Upper lobe of left lung (tissue), 6 donors: ENCODE measurements at regions not wholly inside any gene's neighbourhood (a gene's known extent, or its start where the extent isn't known, plus 50 kb on each side); places are given as distances from the start of the nearest gene placed in this dataset.

Experiments used
- ATAC-seq, 2 donors: fragments of 200-7000 bp; cut with Tn5 transposase; one replicate each; pipeline ENCODE4 v1.9.1; 2022; ENCODE audit warnings: mild to moderate bottlenecking in 2 of 2, moderate library complexity in 2 of 2; ENCODE audit not compliant: low FRiP score in 2 of 2
- DNase-seq, 2 donors: peaks; one replicate each; pipeline ENCODE4 v3.0.0-alpha.2; 2019 to 2020
- H3K27ac ChIP-seq, 4 donors: fragments of 200-600 bp; sonication (generic); one replicate each; pipeline ENCODE4 v1.5.1; 2016 to 2019
- H3K27me3 ChIP-seq, 4 donors: fragments of 200-600 bp; sonication (generic); one replicate each; pipeline ENCODE4 v1.5.1; 2017 to 2019
- H3K36me3 ChIP-seq, 4 donors: fragments of 200-600 bp; sonication (generic); one replicate each; pipeline ENCODE4 v1.5.1; 2016 to 2019
- H3K4me1 ChIP-seq, 4 donors: fragments of 200-600 bp; sonication (generic); one replicate each; pipeline ENCODE4 v1.5.1; 2018 to 2019
- H3K4me3 ChIP-seq, 4 donors: fragments of 200-600 bp; sonication (generic); one replicate each; pipeline ENCODE4 v1.5.1; 2017 to 2019; ENCODE audit warnings: mild to moderate bottlenecking in 2 of 4, moderate library complexity in 1 of 4
- H3K9me3 ChIP-seq, 4 donors: fragments of 200-600 bp; sonication (generic); one replicate each; pipeline ENCODE4 v1.5.1; 2018 to 2019
- EP300 ChIP-seq, 4 donors: sonication (generic); formaldehyde crosslinking; IDR thresholded peaks; one replicate each; pipeline ENCODE4 v1.5.1; 2017; ENCODE audit warnings: antibody characterized with exemption in 4 of 4, control low read depth in 2 of 4
- POLR2A ChIP-seq, 4 donors: fragments of 450-650 bp; IDR thresholded peaks; one replicate each; pipeline ENCODE4 v1.5.1; 2016 to 2017; ENCODE audit warnings: antibody characterized with exemption in 4 of 4, mild to moderate bottlenecking in 2 of 4
- POLR2AphosphoS5 ChIP-seq, 2 donors: sonication (generic); formaldehyde crosslinking; IDR thresholded peaks; one replicate each; pipeline ENCODE4 v1.5.1; 2017; ENCODE audit warnings: antibody characterized with exemption in 2 of 2
- WGBS, 2 donors: methylation state at CpG; one replicate each; pipeline ENCODE4 v1.1.5; 2017 to 2018; 5-methylcytosine and 5-hydroxymethylcytosine counted together
- TF ChIP-seq, protein P1 (sequence below), 6 experiments: fragments of 450-650 bp in 4 of 6; fragments of 200-600 bp in 2 of 6; sonication (generic) in 2 of 6; IDR thresholded peaks; one replicate each; pipeline ENCODE4 v1.5.1; 2016 to 2019; ENCODE audit warnings: antibody characterized with exemption in 6 of 6
- donor health status: DM: no; HTN: no; CAD: no; lungs with moderate emphysema.
- donor health status: DM: no; HTN: yes; CAD: no; lungs with severe emphysema.

DNA sequence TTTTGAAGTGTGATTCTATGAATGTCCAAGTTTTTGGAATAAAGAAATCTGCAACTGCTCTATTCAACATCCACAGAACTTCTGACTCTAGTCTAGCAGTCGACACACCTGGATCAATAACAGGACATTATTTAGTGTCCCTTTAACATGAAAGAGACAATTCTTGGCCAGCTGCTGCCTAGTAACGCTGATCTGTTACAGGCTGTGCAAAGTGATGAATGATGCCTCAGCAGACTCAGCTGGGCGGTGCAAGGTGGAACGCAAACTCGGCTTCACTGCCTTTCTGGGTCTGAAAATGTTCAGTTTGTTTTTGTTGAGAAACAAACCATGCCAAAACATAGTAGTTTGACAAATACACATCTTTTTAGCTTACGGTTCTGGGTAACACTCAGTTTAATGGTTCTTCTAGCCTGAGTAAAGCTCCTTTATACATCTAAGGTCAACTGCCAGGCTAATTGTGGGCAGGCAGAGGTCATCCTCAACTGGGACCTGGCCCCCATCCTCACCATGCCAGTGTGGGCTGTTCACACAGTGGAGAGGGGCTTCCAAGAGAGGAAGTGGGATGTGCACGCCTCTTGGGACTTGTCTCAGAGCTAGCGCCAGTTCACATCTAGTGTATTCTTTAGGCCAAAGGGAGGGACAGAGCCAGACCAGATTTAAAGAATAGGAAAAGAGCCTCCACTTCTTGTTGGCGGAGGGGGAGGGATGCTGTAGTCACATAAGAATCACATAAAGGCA, 879.7 kb downstream of the QKI start:
- 75 to 77% methylated on average over 9 of the region's 9 CpGs for WGBS, 2 donors
- no peak for DNase-seq
- no peak for ATAC-seq
- H3K4me3 ChIP-seq = no peak overlapping the region
- H3K36me3 ChIP-seq = no peaks in the 10 kb centered on the region
- H3K9me3 ChIP-seq = peaks cover 0 to 10% (median 1%) of the 10 kb centered on the region in 4 donors
- TF ChIP-seq POLR2AphosphoS5 (IDR thresholded peaks at IDR 0.05) = no peak
- H3K27ac ChIP-seq = no peak overlapping the region
- H3K27me3 ChIP-seq = no peaks in the 10 kb centered on the region
- no peaks in the 10 kb centered on the region for H3K4me1 ChIP-seq

DNA sequence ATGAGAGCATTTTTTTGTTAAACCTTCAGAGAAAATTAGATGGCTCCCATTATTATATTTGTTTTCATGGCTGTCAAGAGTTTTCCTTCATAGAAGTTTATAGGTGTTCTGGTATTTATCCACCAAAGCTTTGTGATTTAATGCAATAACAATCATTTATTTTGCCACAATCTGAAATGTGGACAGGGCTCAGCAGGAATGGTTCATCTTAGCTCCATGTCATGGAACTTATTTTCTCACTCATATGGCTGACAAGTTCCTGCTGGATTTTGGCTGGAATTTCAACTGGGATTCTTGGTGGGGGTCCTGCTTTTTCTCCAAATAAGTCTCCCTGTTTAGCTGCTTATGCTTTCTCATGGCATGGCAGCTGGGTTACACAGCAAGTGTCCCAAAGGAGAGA, 876.7 kb downstream of the QKI start:
- Histone ChIP-seq H3K27me3 (no peaks in the 10 kb centered on the region), H3K9me3 (peaks cover 0 to 10% (median 1%) of the 10 kb centered on the region in 4 donors), H3K36me3 (no peaks in the 10 kb centered on the region), H3K4me1 (no peaks in the 10 kb centered on the region), H3K27ac (no peak overlapping the region), H3K4me3 (no peak overlapping the region)
- TF ChIP-seq EP300 (IDR thresholded peaks at IDR 0.05) = no peak
- no peak for TF ChIP-seq POLR2A (IDR thresholded peaks at IDR 0.05)
- no peak for TF ChIP-seq POLR2AphosphoS5 (IDR thresholded peaks at IDR 0.05)
- TF ChIP-seq, protein P1, sequence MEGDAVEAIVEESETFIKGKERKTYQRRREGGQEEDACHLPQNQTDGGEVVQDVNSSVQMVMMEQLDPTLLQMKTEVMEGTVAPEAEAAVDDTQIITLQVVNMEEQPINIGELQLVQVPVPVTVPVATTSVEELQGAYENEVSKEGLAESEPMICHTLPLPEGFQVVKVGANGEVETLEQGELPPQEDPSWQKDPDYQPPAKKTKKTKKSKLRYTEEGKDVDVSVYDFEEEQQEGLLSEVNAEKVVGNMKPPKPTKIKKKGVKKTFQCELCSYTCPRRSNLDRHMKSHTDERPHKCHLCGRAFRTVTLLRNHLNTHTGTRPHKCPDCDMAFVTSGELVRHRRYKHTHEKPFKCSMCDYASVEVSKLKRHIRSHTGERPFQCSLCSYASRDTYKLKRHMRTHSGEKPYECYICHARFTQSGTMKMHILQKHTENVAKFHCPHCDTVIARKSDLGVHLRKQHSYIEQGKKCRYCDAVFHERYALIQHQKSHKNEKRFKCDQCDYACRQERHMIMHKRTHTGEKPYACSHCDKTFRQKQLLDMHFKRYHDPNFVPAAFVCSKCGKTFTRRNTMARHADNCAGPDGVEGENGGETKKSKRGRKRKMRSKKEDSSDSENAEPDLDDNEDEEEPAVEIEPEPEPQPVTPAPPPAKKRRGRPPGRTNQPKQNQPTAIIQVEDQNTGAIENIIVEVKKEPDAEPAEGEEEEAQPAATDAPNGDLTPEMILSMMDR (IDR thresholded peaks at IDR 0.05) = no peak
- DNase-seq (no peak), ATAC-seq (no peak)

DNA sequence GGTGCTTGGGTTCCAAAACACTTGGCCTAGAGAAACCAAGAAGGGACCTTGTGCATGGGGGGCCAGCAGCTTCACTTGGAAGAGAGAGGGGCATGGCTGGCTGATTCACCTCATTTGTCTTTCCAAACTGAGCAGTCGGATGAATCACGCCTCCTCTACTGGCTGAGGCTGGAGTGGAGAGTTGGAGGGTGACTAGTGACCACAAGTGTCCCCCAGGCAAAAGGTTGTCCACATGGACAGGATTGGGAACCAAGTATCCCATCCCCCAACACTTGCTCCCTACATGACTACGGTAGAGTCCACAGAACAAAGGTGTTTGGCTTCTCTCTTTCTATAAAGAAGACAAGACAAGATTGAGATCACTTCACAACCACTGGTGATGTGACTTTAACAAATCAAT, 875.6 kb downstream of the QKI start:
- no peaks in the 10 kb centered on the region for H3K4me1 ChIP-seq
- TF ChIP-seq POLR2AphosphoS5 (IDR thresholded peaks at IDR 0.05) (no peak), EP300 (IDR thresholded peaks at IDR 0.05) (no peak), POLR2A (IDR thresholded peaks at IDR 0.05) (no peak)
- TF ChIP-seq, protein P1 (IDR thresholded peaks at IDR 0.05) = no peak
- H3K27ac ChIP-seq = no peak overlapping the region
- H3K9me3 ChIP-seq = peaks cover 0 to 10% (median 1%) of the 10 kb centered on the region in 4 donors
- H3K36me3 ChIP-seq = no peaks in the 10 kb centered on the region
- ATAC-seq = no peak
- H3K27me3 ChIP-seq = no peaks in the 10 kb centered on the region
- 90 to 93% methylated on average over 2 to 3 of the region's 3 CpGs for WGBS, 2 donors
- no peak overlapping the region for H3K4me3 ChIP-seq
- DNase-seq = no peak

- no peak for ATAC-seq
- no peaks in the 10 kb centered on the region for H3K27me3 ChIP-seq
- H3K27ac ChIP-seq = no peak overlapping the region
- H3K36me3 ChIP-seq = no peaks in the 10 kb centered on the region
- TF ChIP-seq POLR2AphosphoS5 (IDR thresholded peaks at IDR 0.05) = no peak
- no peak for TF ChIP-seq POLR2A (IDR thresholded peaks at IDR 0.05)
- no peak for TF ChIP-seq EP300 (IDR thresholded peaks at IDR 0.05)
- TF ChIP-seq, protein P1 (IDR thresholded peaks at IDR 0.05) = no peak
- H3K4me1 ChIP-seq = no peaks in the 10 kb centered on the region
- no peak overlapping the region for H3K4me3 ChIP-seq
- DNase-seq = no peak
- peaks cover 0 to 1% (median 0%) of the 10 kb centered on the region in 4 donors for H3K9me3 ChIP-seq
- 41 to 52% methylated on average over 3 of the region's 3 CpGs for WGBS, 2 donors
Observed at GRCh38 chr6:164286011-164286410, 871.5 kb downstream of the QKI start.

- Histone ChIP-seq H3K4me1 (no peaks in the 10 kb centered on the region), H3K27ac (no peak overlapping the region), H3K27me3 (no peaks in the 10 kb centered on the region), H3K4me3 (no peak overlapping the region), H3K9me3 (peaks cover 0 to 8% (median 0%) of the 10 kb centered on the region in 4 donors), H3K36me3 (no peaks in the 10 kb centered on the region)
- 72 to 77% methylated on average over 5 of the region's 5 CpGs for WGBS, 2 donors
- no peak for DNase-seq
- TF ChIP-seq POLR2A (IDR thresholded peaks at IDR 0.05) (no peak), POLR2AphosphoS5 (IDR thresholded peaks at IDR 0.05) (no peak)
- TF ChIP-seq, protein P1 (IDR thresholded peaks at IDR 0.05) = no peak
- ATAC-seq = no peak
Observed at GRCh38 chr6:164283574-164283973, 869.1 kb downstream of the QKI start.
